ENCODE measurements at regions not wholly inside any gene's neighbourhood (a gene's known extent, or its start where the extent isn't known, plus 50 kb on each side); places are given as distances from the start of the nearest gene placed in this dataset.

DNA sequence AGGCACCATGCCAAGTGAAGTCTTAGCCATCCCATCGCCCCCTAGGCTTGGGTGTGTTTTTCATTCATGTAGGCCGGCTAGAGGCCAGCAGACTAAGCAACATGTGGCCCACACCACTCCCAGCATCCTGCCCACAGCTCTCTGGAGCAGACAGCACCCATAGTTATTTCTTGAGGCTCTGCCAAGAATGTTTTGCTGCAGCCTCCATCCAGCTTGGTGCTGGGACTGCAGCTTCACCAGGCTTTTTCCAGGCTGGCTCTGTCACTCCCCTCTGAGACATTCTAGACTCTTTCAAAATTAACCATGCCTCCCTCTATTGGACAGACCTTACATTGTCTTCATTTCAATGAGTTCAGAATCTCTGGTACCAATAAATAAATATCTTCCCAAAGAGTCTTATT, 104.2 kb downstream of the DUSP10 start:
- Histone ChIP-seq H3K4ac (ENCODE audit: low read length) (no peak overlapping the region), H3K14ac (ENCODE audit: low read length) (no peak overlapping the region), H3K79me1 (ENCODE audit: low read depth, low read length) (no peaks in the 10 kb centered on the region), H3K36me3 (replicated peaks in 1 of 2; ENCODE audit: control insufficient read depth in 2 of 2, insufficient read depth in 2 of 2, low read length in 2 of 2) (no peaks in the 10 kb centered on the region), H3K9me3 (replicated peaks in 1 of 2; ENCODE audit: control insufficient read depth in 2 of 2, insufficient read depth in 1 of 2, low read depth in 1 of 2, low read length in 2 of 2) (peaks cover 0 to 2% of the 10 kb centered on the region in 2 donors), H3K9ac (ENCODE audit: low read depth, low read length, poor library complexity) (no peak overlapping the region), H3K18ac (ENCODE audit: low read length) (no peak overlapping the region), H3K4me3 (ENCODE audit: low read length in 2 of 2) (no peak overlapping the region), H3K27me3 (ENCODE audit: control insufficient read depth in 3 of 3, insufficient read depth in 3 of 3, low read depth in 1 of 3, low read length in 3 of 3) (no peaks in the 10 kb centered on the region), H2BK5ac (ENCODE audit: low read length) (no peak overlapping the region), H2AFZ (ENCODE audit: low read length) (no peak overlapping the region), H2AK5ac (ENCODE audit: low read depth, low read length) (no peak overlapping the region), H2BK120ac (ENCODE audit: low read depth, low read length) (no peak overlapping the region), H3K4me2 (ENCODE audit: insufficient read depth, low read length, poor library complexity, severe bottlenecking) (no peak overlapping the region), H3K23ac (ENCODE audit: low read depth, low read length, poor library complexity) (no peak overlapping the region), H3K27ac (replicated peaks; ENCODE audit: low read length) (no peak overlapping the region), H3K4me1 (ENCODE audit: control insufficient read depth in 2 of 2, insufficient read depth in 1 of 2, low read depth in 1 of 2, low read length in 2 of 2) (no peaks in the 10 kb centered on the region), H4K8ac (ENCODE audit: low read depth, low read length) (no peak overlapping the region), H2BK12ac (ENCODE audit: low read length) (no peak overlapping the region), H4K91ac (ENCODE audit: low read depth, low read length, poor library complexity) (no peak overlapping the region), H2BK15ac (ENCODE audit: low read length) (no peak overlapping the region)
- WGBS, 2 donors (ENCODE audit: extremely low coverage in 2 of 2, insufficient read length in 2 of 2, insufficient replicate concordance in 1 of 2): no CpG with 5 or more reads among the region's 2 CpGs
- DNase-seq (ENCODE audit: low spot score): no peak

- no peak overlapping the region for H3K9ac ChIP-seq (ENCODE audit: low read depth, low read length, poor library complexity)
- H2BK120ac ChIP-seq (ENCODE audit: low read depth, low read length): no peak overlapping the region
- no peak overlapping the region for H3K14ac ChIP-seq (ENCODE audit: low read length)
- H2BK15ac ChIP-seq (ENCODE audit: low read length): no peak overlapping the region
- no peak overlapping the region for H3K27ac ChIP-seq (replicated peaks; ENCODE audit: low read length)
- no peaks in the 10 kb centered on the region for H3K27me3 ChIP-seq (ENCODE audit: control insufficient read depth in 3 of 3, insufficient read depth in 3 of 3, low read depth in 1 of 3, low read length in 3 of 3)
- no peak for DNase-seq (ENCODE audit: low spot score)
- H3K79me1 ChIP-seq (ENCODE audit: low read depth, low read length): no peaks in the 10 kb centered on the region
- no peaks in the 10 kb centered on the region for H3K4me1 ChIP-seq (ENCODE audit: control insufficient read depth in 2 of 2, insufficient read depth in 1 of 2, low read depth in 1 of 2, low read length in 2 of 2)
- H4K8ac ChIP-seq (ENCODE audit: low read depth, low read length): no peak overlapping the region
- H3K23ac ChIP-seq (ENCODE audit: low read depth, low read length, poor library complexity): no peak overlapping the region
- H3K4me2 ChIP-seq (ENCODE audit: insufficient read depth, low read length, poor library complexity, severe bottlenecking): no peak overlapping the region
- no peak overlapping the region for H2AK5ac ChIP-seq (ENCODE audit: low read depth, low read length)
- no peak overlapping the region for H2BK5ac ChIP-seq (ENCODE audit: low read length)
- no peak overlapping the region for H3K18ac ChIP-seq (ENCODE audit: low read length)
- WGBS, 2 donors (ENCODE audit: extremely low coverage in 2 of 2, insufficient read length in 2 of 2, insufficient replicate concordance in 1 of 2): no CpG with 5 or more reads among the region's 2 CpGs
- no peaks in the 10 kb centered on the region for H3K36me3 ChIP-seq (replicated peaks in 1 of 2; ENCODE audit: control insufficient read depth in 2 of 2, insufficient read depth in 2 of 2, low read length in 2 of 2)
- no peak overlapping the region for H4K91ac ChIP-seq (ENCODE audit: low read depth, low read length, poor library complexity)
- peaks cover 0 to 2% of the 10 kb centered on the region in 2 donors for H3K9me3 ChIP-seq (replicated peaks in 1 of 2; ENCODE audit: control insufficient read depth in 2 of 2, insufficient read depth in 1 of 2, low read depth in 1 of 2, low read length in 2 of 2)
- no peak overlapping the region for H2AFZ ChIP-seq (ENCODE audit: low read length)
- H3K4ac ChIP-seq (ENCODE audit: low read length): no peak overlapping the region
- H2BK12ac ChIP-seq (ENCODE audit: low read length): no peak overlapping the region
- no peak overlapping the region for H3K4me3 ChIP-seq (ENCODE audit: low read length in 2 of 2)
Observed at GRCh38 chr1:221638595-221638994, 103.3 kb downstream of the DUSP10 start.

GRCh38 chr1:221641811-221642210, 100.1 kb downstream of the DUSP10 start:
- no peak overlapping the region for H2BK12ac ChIP-seq (ENCODE audit: low read length)

GRCh38 chr1:221643404-221644144, 98.3 kb downstream of the DUSP10 start:
- no peak overlapping the region for H3K27ac ChIP-seq (replicated peaks; ENCODE audit: low read length)
- H3K4me2 ChIP-seq (ENCODE audit: insufficient read depth, low read length, poor library complexity, severe bottlenecking): no peak overlapping the region

More at GRCh38 chr1:221641811-221642210, 100.1 kb downstream of the DUSP10 start:
- H3K9me3 ChIP-seq (replicated peaks in 1 of 2; ENCODE audit: control insufficient read depth in 2 of 2, insufficient read depth in 1 of 2, low read depth in 1 of 2, low read length in 2 of 2): no peaks in the 10 kb centered on the region
- H3K27ac ChIP-seq (replicated peaks; ENCODE audit: low read length): no peak overlapping the region
- no peak overlapping the region for H3K4ac ChIP-seq (ENCODE audit: low read length)
- no peak overlapping the region for H2BK5ac ChIP-seq (ENCODE audit: low read length)
- WGBS, 2 donors (ENCODE audit: extremely low coverage in 2 of 2, insufficient read length in 2 of 2, insufficient replicate concordance in 1 of 2): no CpG with 5 or more reads among the region's 3 CpGs
- no peak overlapping the region for H2BK120ac ChIP-seq (ENCODE audit: low read depth, low read length)
- no peak overlapping the region for H2BK15ac ChIP-seq (ENCODE audit: low read length)
- H3K4me3 ChIP-seq (ENCODE audit: low read length in 2 of 2): no peak overlapping the region
- no peaks in the 10 kb centered on the region for H3K4me1 ChIP-seq (ENCODE audit: control insufficient read depth in 2 of 2, insufficient read depth in 1 of 2, low read depth in 1 of 2, low read length in 2 of 2)
- H3K27me3 ChIP-seq (ENCODE audit: control insufficient read depth in 3 of 3, insufficient read depth in 3 of 3, low read depth in 1 of 3, low read length in 3 of 3): no peaks in the 10 kb centered on the region
- H3K14ac ChIP-seq (ENCODE audit: low read length): no peak overlapping the region
- no peak overlapping the region for H2AFZ ChIP-seq (ENCODE audit: low read length)
- H2AK5ac ChIP-seq (ENCODE audit: low read depth, low read length): no peak overlapping the region
- no peak overlapping the region for H3K4me2 ChIP-seq (ENCODE audit: insufficient read depth, low read length, poor library complexity, severe bottlenecking)
- H3K23ac ChIP-seq (ENCODE audit: low read depth, low read length, poor library complexity): no peak overlapping the region
- H3K18ac ChIP-seq (ENCODE audit: low read length): no peak overlapping the region
- H4K8ac ChIP-seq (ENCODE audit: low read depth, low read length): no peak overlapping the region
- no peaks in the 10 kb centered on the region for H3K36me3 ChIP-seq (replicated peaks in 1 of 2; ENCODE audit: control insufficient read depth in 2 of 2, insufficient read depth in 2 of 2, low read length in 2 of 2)
- no peak overlapping the region for H3K9ac ChIP-seq (ENCODE audit: low read depth, low read length, poor library complexity)
- H3K79me1 ChIP-seq (ENCODE audit: low read depth, low read length): no peaks in the 10 kb centered on the region
- no peak overlapping the region for H4K91ac ChIP-seq (ENCODE audit: low read depth, low read length, poor library complexity)
- no peak for DNase-seq (ENCODE audit: low spot score)

More at GRCh38 chr1:221643404-221644144, 98.3 kb downstream of the DUSP10 start:
- no peaks in the 10 kb centered on the region for H3K36me3 ChIP-seq (replicated peaks in 1 of 2; ENCODE audit: control insufficient read depth in 2 of 2, insufficient read depth in 2 of 2, low read length in 2 of 2)
- no peak overlapping the region for H3K4me3 ChIP-seq (ENCODE audit: low read length in 2 of 2)
- WGBS, 2 donors (ENCODE audit: extremely low coverage in 2 of 2, insufficient read length in 2 of 2, insufficient replicate concordance in 1 of 2): no CpG with 5 or more reads among the region's 1 CpG
- no peaks in the 10 kb centered on the region for H3K4me1 ChIP-seq (ENCODE audit: control insufficient read depth in 2 of 2, insufficient read depth in 1 of 2, low read depth in 1 of 2, low read length in 2 of 2)
- no peak overlapping the region for H3K14ac ChIP-seq (ENCODE audit: low read length)
- H2BK5ac ChIP-seq (ENCODE audit: low read length): no peak overlapping the region
- no peak overlapping the region for H3K9ac ChIP-seq (ENCODE audit: low read depth, low read length, poor library complexity)
- no peaks in the 10 kb centered on the region for H3K79me1 ChIP-seq (ENCODE audit: low read depth, low read length)
- no peak overlapping the region for H2AFZ ChIP-seq (ENCODE audit: low read length)
- H3K9me3 ChIP-seq (replicated peaks in 1 of 2; ENCODE audit: control insufficient read depth in 2 of 2, insufficient read depth in 1 of 2, low read depth in 1 of 2, low read length in 2 of 2): no peaks in the 10 kb centered on the region
- H4K8ac ChIP-seq (ENCODE audit: low read depth, low read length): no peak overlapping the region
- no peak overlapping the region for H3K4ac ChIP-seq (ENCODE audit: low read length)
- no peaks in the 10 kb centered on the region for H3K27me3 ChIP-seq (ENCODE audit: control insufficient read depth in 3 of 3, insufficient read depth in 3 of 3, low read depth in 1 of 3, low read length in 3 of 3)
- H2BK12ac ChIP-seq (ENCODE audit: low read length): no peak overlapping the region
- H2AK5ac ChIP-seq (ENCODE audit: low read depth, low read length): no peak overlapping the region
- H4K91ac ChIP-seq (ENCODE audit: low read depth, low read length, poor library complexity): no peak overlapping the region
- no peak overlapping the region for H2BK15ac ChIP-seq (ENCODE audit: low read length)
- H3K18ac ChIP-seq (ENCODE audit: low read length): no peak overlapping the region
- DNase-seq (ENCODE audit: low spot score): no peak
- H3K23ac ChIP-seq (ENCODE audit: low read depth, low read length, poor library complexity): no peak overlapping the region
- H2BK120ac ChIP-seq (ENCODE audit: low read depth, low read length): no peak overlapping the region

All from neuronal stem cell (in vitro differentiated cells).